SK-N-SH (cell line): ENCODE measurements at regions not wholly inside any gene's neighbourhood (a gene's known extent, or its start where the extent isn't known, plus 50 kb on each side); places are given as distances from the start of the nearest gene placed in this dataset.

Source experiments
- CTCF ChIA-PET: fragments of 300-600, 350-600 bp; formaldehyde crosslinking; extraction: SDS; loops from one replicate; lab custom pipeline; 2021; lab: Yijun Ruan, JAX
- POLR2A ChIA-PET: fragments of 350-600 bp; sonication (Branson Sonifier 250); formaldehyde crosslinking; extraction: SDS; loops from one replicate; lab custom pipeline; 2020; ENCODE audit warnings: antibody characterized with exemption, inconsistent platforms; lab: Yijun Ruan, JAX
- DNase-seq: peaks from one replicate; pipeline ENCODE4 v3.0.0; 2012
- H2AFZ ChIP-seq: fragments of 200-600 bp; sonication (generic); 2 replicates; pipeline ENCODE4 v1.8.1; 2016; ENCODE audit warnings: antibody characterized with exemption, mild to moderate bottlenecking, low read depth
- H3F3A ChIP-seq: fragments of 200-600 bp; sonication (generic); replicated peaks from 2 replicates; pipeline ENCODE3; 2016; ENCODE audit warnings: antibody characterized with exemption, mild to moderate bottlenecking; ENCODE audit not compliant: insufficient read depth
- H3K27ac ChIP-seq, 2 experiments: fragments of 200-500 bp in 1 of 2; fragments of 200-600 bp in 1 of 2; sonication (Bioruptor generic) in 1 of 2; sonication (generic), shearing (Covaris generic) in 1 of 2; 2 replicates each; pipeline versions ENCODE4 v1.5.1 to v1.6.1; 2014 to 2016; ENCODE audit warnings: low read depth in 2 of 2, inconsistent platforms in 1 of 2, low read length in 1 of 2, mild to moderate bottlenecking in 1 of 2, mixed read lengths in 1 of 2
- H3K27me3 ChIP-seq: fragments of 200-600 bp; sonication (generic), shearing (Covaris generic); 2 replicates; pipeline ENCODE4 v1.6.1; 2016; ENCODE audit warnings: mixed run types; ENCODE audit not compliant: insufficient read depth
- H3K36me3 ChIP-seq, 2 experiments: fragments of 200-500 bp in 1 of 2; fragments of 200-600 bp in 1 of 2; sonication (Bioruptor generic) in 1 of 2; sonication (generic) in 1 of 2; replicated peaks in 1 of 2; 2 replicates each; pipeline versions ENCODE3 to v1.5.1; 2014 to 2016; ENCODE audit warnings: low read length in 1 of 2, mild to moderate bottlenecking in 1 of 2; ENCODE audit not compliant: insufficient read depth in 2 of 2, control insufficient read depth in 1 of 2
- H3K4me1 ChIP-seq, 2 experiments: fragments of 200-500 bp in 1 of 2; fragments of 200-600 bp in 1 of 2; sonication (Bioruptor generic) in 1 of 2; sonication (generic), shearing (Covaris generic) in 1 of 2; 2 replicates each; pipeline versions ENCODE4 v1.5.1 to v1.6.1; 2014 to 2016; ENCODE audit warnings: low read depth in 1 of 2, low read length in 1 of 2, mixed run types in 1 of 2; ENCODE audit not compliant: insufficient read depth in 2 of 2, control insufficient read depth in 1 of 2
- H3K4me2 ChIP-seq: fragments of 200-600 bp; sonication (generic), shearing (Covaris generic); 2 replicates; pipeline ENCODE4 v1.6.1; 2017; ENCODE audit warnings: mixed run types
- H3K4me3 ChIP-seq, 2 experiments: fragments of 200-500 bp in 1 of 2; fragments of 200-600 bp in 1 of 2; sonication (Bioruptor generic) in 1 of 2; sonication (generic), shearing (Covaris generic) in 1 of 2; 2 replicates each; pipeline versions ENCODE4 v1.5.1 to v1.8.1; 2014 to 2016; ENCODE audit warnings: low read depth in 2 of 2, inconsistent platforms in 1 of 2, low read length in 1 of 2, mild to moderate bottlenecking in 1 of 2, mixed read lengths in 1 of 2, moderate library complexity in 1 of 2
- H3K79me2 ChIP-seq: fragments of 200-600 bp; sonication (generic); 2 replicates; pipeline ENCODE4 v1.8.1; 2017; ENCODE audit warnings: mild to moderate bottlenecking; ENCODE audit not compliant: insufficient read depth
- H3K9ac ChIP-seq: fragments of 200-600 bp; sonication (generic); 2 replicates; pipeline ENCODE4 v1.6.1; 2017; ENCODE audit warnings: mixed run types
- H3K9me2 ChIP-seq: fragments of 200-600 bp; sonication (generic); 2 replicates; pipeline ENCODE4 v1.6.1; 2017; ENCODE audit warnings: mixed run types
- H3K9me3 ChIP-seq: fragments of 200-600 bp; sonication (generic); 2 replicates; pipeline ENCODE4 v1.6.1; 2017; ENCODE audit warnings: mixed run types, mild to moderate bottlenecking, moderate library complexity
- H4K20me1 ChIP-seq: fragments of 200-600 bp; sonication (generic); 2 replicates; pipeline ENCODE4 v1.6.1; 2017; ENCODE audit warnings: mild to moderate bottlenecking, mixed run types; ENCODE audit not compliant: insufficient read depth
- ELF1 ChIP-seq: IDR thresholded peaks from 2 replicates; pipeline ENCODE4 v1.4.0; 2012
- EP300 ChIP-seq, 2 experiments: IDR thresholded peaks; 2 replicates each; pipeline versions ENCODE4 v1.4.0 to v1.6.1; 2012; ENCODE audit warnings: borderline replicate concordance in 1 of 2, low read depth in 1 of 2, low read length in 1 of 2
- FOSL2 ChIP-seq: IDR thresholded peaks from 2 replicates; pipeline ENCODE4 v1.4.0; 2012; ENCODE audit warnings: low read depth, mild to moderate bottlenecking, moderate library complexity, borderline replicate concordance
- FOXJ3 ChIP-seq: sonication (generic); formaldehyde crosslinking; IDR thresholded peaks from 2 replicates; pipeline ENCODE4 v1.5.1; 2020; ENCODE audit warnings: mild to moderate bottlenecking, missing genetic modification reagents
- FOXM1 ChIP-seq: IDR thresholded peaks from 2 replicates; pipeline ENCODE4 v1.4.0; 2012; ENCODE audit warnings: low read depth, mild to moderate bottlenecking
- IRF3 ChIP-seq: fragments of 150-350 bp; IDR thresholded peaks from 2 replicates; pipeline ENCODE4 v1.6.1; 2016; ENCODE audit warnings: mild to moderate bottlenecking, low read depth, low read length
- JUND ChIP-seq: IDR thresholded peaks from 2 replicates; pipeline ENCODE4 v1.4.0; 2012
- MAX ChIP-seq: IDR thresholded peaks from 2 replicates; pipeline ENCODE4 v1.4.0; 2012; ENCODE audit warnings: low read depth
- MEF2A ChIP-seq: IDR thresholded peaks from 2 replicates; pipeline ENCODE4 v1.4.0; 2012; ENCODE audit warnings: low read depth, borderline replicate concordance
- MXI1 ChIP-seq: IDR thresholded peaks from 2 replicates; pipeline ENCODE4 v1.6.1; 2012; ENCODE audit warnings: mild to moderate bottlenecking, low read depth, low read length, improper control_type of control experiment
- NFIC ChIP-seq: IDR thresholded peaks from 2 replicates; pipeline ENCODE4 v1.4.0; 2012; ENCODE audit warnings: borderline replicate concordance
- NRF1 ChIP-seq: IDR thresholded peaks from 2 replicates; pipeline ENCODE4 v1.6.1; 2012; ENCODE audit warnings: low read depth, mild to moderate bottlenecking, low read length
- PBX3 ChIP-seq: IDR thresholded peaks from 2 replicates; pipeline ENCODE4; 2012
- POLR2AphosphoS5 ChIP-seq: IDR thresholded peaks from 2 replicates; pipeline ENCODE4 v1.6.1; 2012; ENCODE audit warnings: low read depth, low read length
- RFX5 ChIP-seq: IDR thresholded peaks from 2 replicates; pipeline ENCODE4 v1.6.1; 2012; ENCODE audit warnings: mild to moderate bottlenecking, improper control_type of control experiment, low read length
- SIN3A ChIP-seq: IDR thresholded peaks from 2 replicates; pipeline ENCODE4 v1.6.1; 2012; ENCODE audit warnings: low read depth, mild to moderate bottlenecking, low read length, moderate library complexity, borderline replicate concordance
- SMC3 ChIP-seq: IDR thresholded peaks from 2 replicates; pipeline ENCODE4 v1.6.1; 2012; ENCODE audit warnings: low read depth, low read length, improper control_type of control experiment
- TAF1 ChIP-seq: IDR thresholded peaks from 2 replicates; pipeline ENCODE4 v1.6.1; 2012; ENCODE audit warnings: low read depth, mild to moderate bottlenecking, low read length, moderate library complexity, borderline replicate concordance
- TCF12 ChIP-seq: IDR thresholded peaks from 2 replicates; pipeline ENCODE4 v1.4.0; 2012
- TEAD4 ChIP-seq: IDR thresholded peaks from 2 replicates; pipeline ENCODE4 v1.4.0; 2012; ENCODE audit warnings: mild to moderate bottlenecking, borderline replicate concordance; ENCODE audit not compliant: insufficient read depth
- USF1 ChIP-seq: IDR thresholded peaks from 2 replicates; pipeline ENCODE4 v1.4.0; 2012; ENCODE audit warnings: low read depth, borderline replicate concordance
- USF2 ChIP-seq: fragments of 150-350 bp; IDR thresholded peaks from 2 replicates; pipeline ENCODE4 v1.6.1; 2017; ENCODE audit warnings: antibody characterized with exemption, low read length, low read depth, borderline replicate concordance
- ZBTB33 ChIP-seq: IDR thresholded peaks from 2 replicates; pipeline ENCODE4 v1.4.0; 2012; ENCODE audit warnings: low read depth, borderline replicate concordance
- WGBS: methylation state at CpG from one replicate; pipeline ENCODE4 v1.1.6; 2017; ENCODE audit warnings: low lambda C conversion rate; 5-methylcytosine and 5-hydroxymethylcytosine counted together

- Histone ChIP-seq H3K27ac (no peak overlapping the region), H2AFZ (no peak overlapping the region), H4K20me1 (no peaks in the 10 kb centered on the region), H3K79me2 (no peaks in the 10 kb centered on the region), H3K4me3 (no peak overlapping the region), H3K9me3 (no peaks in the 10 kb centered on the region), H3F3A (no peaks in the 10 kb centered on the region), H3K27me3 (no peaks in the 10 kb centered on the region), H3K4me1 (0 out of 4 replicates have a peak, but pooled peaks cover 0 to 6% of the 10 kb centered on the region in 2 experiments), H3K9me2 (no peaks in the 10 kb centered on the region), H3K9ac (no peak overlapping the region), H3K4me2 (no peak overlapping the region), H3K36me3 (no peaks in the 10 kb centered on the region)
- POLR2A ChIA-PET = no interaction called here
- TF ChIP-seq NRF1 (no peak), POLR2AphosphoS5 (no peak), TEAD4 (no peak), PBX3 (no peak), USF2 (no peak), TAF1 (no peak), MAX (no peak), MEF2A (no peak), SIN3A (no peak), RFX5 (no peak), USF1 (no peak), MXI1 (no peak), FOXM1 (no peak)
- no peak for DNase-seq
- CTCF ChIA-PET = interaction anchor here (0.7 to 1.3 kb wide), 2 partner anchors 29 to 50 kb away, joined by 3 read pairs; no protein-coding TSS in a partner anchor
These were observed 52.4 kb upstream of the GNAI1 start for GRCh38 chr7:80082213-80082612.

GRCh38 chr7:80078886-80079285 lies 55.7 kb upstream of the GNAI1 start:
- H3K27me3 ChIP-seq = no peaks in the 10 kb centered on the region
- no peak for DNase-seq
- H3K36me3 ChIP-seq = no peaks in the 10 kb centered on the region
- H3K9me3 ChIP-seq = no peaks in the 10 kb centered on the region
- no peak overlapping the region for H2AFZ ChIP-seq
- H3K4me1 ChIP-seq = 0 out of 4 replicates have a peak, but pooled peaks cover 0 to 6% of the 10 kb centered on the region in 2 experiments
- no peak overlapping the region for H3K9ac ChIP-seq
- H3K4me2 ChIP-seq = no peak overlapping the region
- no peak overlapping the region for H3K27ac ChIP-seq
- no peaks in the 10 kb centered on the region for H4K20me1 ChIP-seq
- H3F3A ChIP-seq = no peaks in the 10 kb centered on the region
- no peaks in the 10 kb centered on the region for H3K79me2 ChIP-seq
- 96% methylated on average over 3 of the region's 3 CpGs for WGBS
- POLR2A ChIA-PET = no interaction called here
- no peak overlapping the region for H3K4me3 ChIP-seq
- CTCF ChIA-PET = interaction anchor here (0.6 to 1.7 kb wide), 8 partner anchors 11 to 780 kb away, joined by 3 to 12 read pairs (median 4); no protein-coding TSS in a partner anchor
- no peaks in the 10 kb centered on the region for H3K9me2 ChIP-seq
- no peak for TF ChIP-seq NRF1
- no peak for TF ChIP-seq FOXJ3 (CRISPR knock-in tag)
- no peak for TF ChIP-seq ZBTB33
- TF ChIP-seq NFIC = no peak
- TF ChIP-seq ELF1 = no peak
- TF ChIP-seq MEF2A = no peak
- no peak for TF ChIP-seq MAX
- TF ChIP-seq IRF3 = no peak
- no peak for TF ChIP-seq JUND
- TF ChIP-seq TCF12 = no peak
- no peak for TF ChIP-seq MXI1
- no peak for TF ChIP-seq EP300 (IDR thresholded peaks at IDR 0.05; ENCODE audit: borderline replicate concordance in 1 of 2, low read depth in 1 of 2, low read length in 1 of 2)
- no peak for TF ChIP-seq POLR2AphosphoS5
- no peak for TF ChIP-seq SMC3
- TF ChIP-seq FOSL2 = no peak
- no peak for TF ChIP-seq RFX5
